GM23338 (cell line): ENCODE measurements at regions not wholly inside any gene's neighbourhood (a gene's known extent, or its start where the extent isn't known, plus 50 kb on each side); places are given as distances from the start of the nearest gene placed in this dataset.

ENCODE experiments used
- ATAC-seq: fragments of 200-7000 bp; cut with Tn5 transposase; 3 replicates; pipeline ENCODE4 v1.9.1; 2020
- DNase-seq: peaks from one replicate; pipeline ENCODE4 v3.0.0-alpha.2; 2015; ENCODE audit warnings: low spot score
- H2AFZ ChIP-seq: fragments of 200-600 bp; sonication (generic); 2 replicates; pipeline ENCODE4 v1.8.0; 2016; ENCODE audit warnings: antibody characterized with exemption, mild to moderate bottlenecking, moderate library complexity
- H3F3A ChIP-seq: fragments of 200-600 bp; sonication (generic); replicated peaks from 2 replicates; pipeline ENCODE4 v1.8.0; 2017; ENCODE audit warnings: antibody characterized with exemption, mixed run types, low read depth
- H3K27ac ChIP-seq: fragments of 200-600 bp; sonication (generic); 2 replicates; pipeline ENCODE4 v1.6.1; 2016; ENCODE audit warnings: low read depth
- H3K27me3 ChIP-seq: fragments of 200-600 bp; sonication (generic); 2 replicates; pipeline ENCODE4 v1.8.0; 2016; ENCODE audit warnings: mild to moderate bottlenecking, mixed run types, moderate library complexity; ENCODE audit not compliant: insufficient read depth
- H3K36me3 ChIP-seq: fragments of 200-600 bp; sonication (generic); 2 replicates; pipeline ENCODE4 v1.8.0; 2016; ENCODE audit warnings: mild to moderate bottlenecking; ENCODE audit not compliant: insufficient read depth
- H3K4me1 ChIP-seq: fragments of 200-600 bp; sonication (generic); 2 replicates; pipeline ENCODE4 v1.8.0; 2016; ENCODE audit warnings: mild to moderate bottlenecking, moderate library complexity; ENCODE audit not compliant: insufficient read depth
- H3K4me2 ChIP-seq: fragments of 200-600 bp; sonication (generic); 2 replicates; pipeline ENCODE4 v1.7.1; 2017; ENCODE audit warnings: mixed run types
- H3K4me3 ChIP-seq: fragments of 200-600 bp; sonication (generic); 2 replicates; pipeline ENCODE4 v1.6.1; 2016; ENCODE audit warnings: mixed run types
- H3K79me2 ChIP-seq: fragments of 200-600 bp; sonication (generic); replicated peaks from 2 replicates; pipeline ENCODE4 v1.8.0; 2017; ENCODE audit warnings: mild to moderate bottlenecking; ENCODE audit not compliant: insufficient read depth
- H3K9me2 ChIP-seq: fragments of 200-600 bp; sonication (generic); 2 replicates; pipeline ENCODE4 v1.8.0; 2017; ENCODE audit not compliant: insufficient read depth
- H4K20me1 ChIP-seq: fragments of 200-600 bp; sonication (generic); replicated peaks from 2 replicates; pipeline ENCODE4 v1.8.0; 2017; ENCODE audit warnings: mild to moderate bottlenecking; ENCODE audit not compliant: insufficient read depth
- H3K27ac Mint-ChIP-seq: 2 replicates; pipeline ENCODE4 v1.8.0; 2020; ENCODE audit warnings: inconsistent platforms, mild to moderate bottlenecking, moderate library complexity, mixed read lengths
- H3K27me3 Mint-ChIP-seq: 3 replicates; pipeline ENCODE4 v1.8.0; 2022; ENCODE audit warnings: low read depth, mild to moderate bottlenecking, moderate library complexity, mixed read lengths, inconsistent platforms; ENCODE audit not compliant: insufficient read depth, poor library complexity
- H3K36me3 Mint-ChIP-seq: 3 replicates; pipeline ENCODE4 v1.8.0; 2021; ENCODE audit warnings: low read depth, mild to moderate bottlenecking, inconsistent platforms, moderate library complexity, mixed read lengths
- H3K4me1 Mint-ChIP-seq: 3 replicates; pipeline ENCODE4 v1.8.0; 2020; ENCODE audit warnings: mild to moderate bottlenecking, inconsistent platforms, mixed read lengths
- H3K4me3 Mint-ChIP-seq: 3 replicates; pipeline ENCODE4 v1.8.0; 2021; ENCODE audit warnings: moderate library complexity, mild to moderate bottlenecking, inconsistent platforms, mixed read lengths
- H3K9me3 Mint-ChIP-seq: 3 replicates; pipeline ENCODE4 v1.8.0; 2020; ENCODE audit warnings: moderate library complexity, mild to moderate bottlenecking, inconsistent platforms, mixed read lengths
- CREB1 ChIP-seq: fragments of 250-450 bp; sonication (Bioruptor Pico); IDR thresholded peaks from 2 replicates; pipeline ENCODE4 v1.5.0; 2020; ENCODE audit warnings: low read depth, mild to moderate bottlenecking, moderate library complexity
- CTCF ChIP-seq, 2 experiments: fragments of 200-600 bp in 1 of 2; sonication (generic) in 1 of 2; conservative IDR thresholded peaks; 2 replicates each; pipeline versions ENCODE4 v1.5.1 to v1.6.1; 2016 to 2017; ENCODE audit warnings: antibody characterized with exemption in 2 of 2, low read depth in 2 of 2, mild to moderate bottlenecking in 2 of 2, moderate library complexity in 1 of 2
- ETS1 ChIP-seq: IDR thresholded peaks from 2 replicates; pipeline ENCODE4 v1.6.1; 2016; ENCODE audit warnings: antibody characterized with exemption
- EZH2 ChIP-seq: fragments of 200-600 bp; sonication (generic); IDR thresholded peaks from one replicate; pipeline ENCODE4 v1.8.0; 2017; ENCODE audit warnings: antibody characterized with exemption, mild to moderate bottlenecking, low read depth; ENCODE audit not compliant: unreplicated experiment
- EZH2phosphoT487 ChIP-seq: fragments of 200-600 bp; sonication (generic); IDR thresholded peaks from one replicate; pipeline ENCODE4 v1.8.1; 2018; ENCODE audit warnings: antibody characterized with exemption; ENCODE audit not compliant: unreplicated experiment
- JUNB ChIP-seq: IDR thresholded peaks from one replicate; pipeline ENCODE4 v1.6.1; 2016; ENCODE audit warnings: antibody characterized with exemption; ENCODE audit not compliant: unreplicated experiment
- NANOG ChIP-seq: IDR thresholded peaks from 2 replicates; pipeline ENCODE4 v1.6.1; 2016; ENCODE audit warnings: antibody characterized with exemption, borderline replicate concordance
- POLR2AphosphoS5 ChIP-seq: IDR thresholded peaks from 2 replicates; pipeline ENCODE4 v1.6.1; 2016; ENCODE audit warnings: antibody characterized with exemption, low read depth
- REST ChIP-seq: IDR thresholded peaks from one replicate; pipeline ENCODE4 v1.6.1; 2018; ENCODE audit warnings: antibody characterized with exemption; ENCODE audit not compliant: unreplicated experiment
- STAT1 ChIP-seq: IDR thresholded peaks from one replicate; pipeline ENCODE4 v1.6.1; 2016; ENCODE audit warnings: antibody characterized with exemption; ENCODE audit not compliant: unreplicated experiment
- ZNF114 ChIP-seq: fragments of 250-450 bp; sonication (Bioruptor Pico); IDR thresholded peaks from 2 replicates; pipeline ENCODE4 v1.5.0; 2020; ENCODE audit warnings: mild to moderate bottlenecking, moderate library complexity
- ZNF331 ChIP-seq: fragments of 250-450 bp; sonication (Bioruptor Pico); IDR thresholded peaks from 2 replicates; pipeline ENCODE4 v1.5.0; 2020; ENCODE audit warnings: low read depth, mild to moderate bottlenecking, moderate library complexity
- ZNF462 ChIP-seq: fragments of 250-450 bp; sonication (Bioruptor Pico); IDR thresholded peaks from 2 replicates; pipeline ENCODE4 v1.5.0; 2020; ENCODE audit warnings: mild to moderate bottlenecking, moderate library complexity

GRCh38 chr6:9128970-9129369, 693.6 kb upstream of the SLC35B3 start:
- Mint-ChIP-seq H3K27me3 (no peaks in the 10 kb centered on the region), H3K4me1 (no peaks in the 10 kb centered on the region), H3K27ac (no peak overlapping the region), H3K4me3 (no peak overlapping the region), H3K9me3 (no peaks in the 10 kb centered on the region; the same call in 2 of the 3 replicates), H3K36me3 (no peaks in the 10 kb centered on the region)
- Histone ChIP-seq H3K79me2 (no peaks in the 10 kb centered on the region), H3K9me2 (no peaks in the 10 kb centered on the region), H2AFZ (no peak overlapping the region), H3K4me3 (no peak overlapping the region), H3K36me3 (no peaks in the 10 kb centered on the region), H3K4me2 (no peak overlapping the region), H3K27me3 (no peaks in the 10 kb centered on the region), H4K20me1 (no peaks in the 10 kb centered on the region), H3F3A (no peaks in the 10 kb centered on the region), H3K4me1 (no peaks in the 10 kb centered on the region), H3K27ac (no peak overlapping the region)
- TF ChIP-seq EZH2 (no peak), EZH2phosphoT487 (no peak), POLR2AphosphoS5 (no peak), ETS1 (no peak), CTCF (conservative IDR thresholded peaks at IDR 0.05; ENCODE audit: low read depth in 2 of 2) (no peak), ZNF114 (no peak), JUNB (no peak), NANOG (no peak), ZNF331 (CRISPR knock-in tag) (no peak), STAT1 (no peak), ZNF462 (CRISPR knock-in tag) (no peak), CREB1 (no peak), REST (no peak)
- ATAC-seq (no peak), DNase-seq (no peak)
